Activated CD4-positive, CD25-positive, alpha-beta regulatory T cell treated with anti-CD3 and anti-CD28 coated beads, Interleukin-2, amount 50 U/mL, for 24 hours (primary cell): ENCODE measurements at regions not wholly inside any gene's neighbourhood (a gene's known extent, or its start where the extent isn't known, plus 50 kb on each side); places are given as distances from the start of the nearest gene placed in this dataset.
"Not testable (repeated sequence)": the region's sequence is repeated elsewhere in the genome, so short reads cannot be mapped to it uniquely, and the experiment has no call there.

ENCODE experiments used
- ATAC-seq, 2 donors: fragments of 150-1000 bp; cut with Tn5 transposase; one replicate each; pipeline ENCODE4 v1.10.0; 2021; ENCODE audit warnings: mild to moderate bottlenecking in 1 of 2, moderate library complexity in 1 of 2

GRCh38 chr6:97456070-97456469 lies 173.1 kb upstream of the MMS22L start:
- no peak for ATAC-seq

DNA sequence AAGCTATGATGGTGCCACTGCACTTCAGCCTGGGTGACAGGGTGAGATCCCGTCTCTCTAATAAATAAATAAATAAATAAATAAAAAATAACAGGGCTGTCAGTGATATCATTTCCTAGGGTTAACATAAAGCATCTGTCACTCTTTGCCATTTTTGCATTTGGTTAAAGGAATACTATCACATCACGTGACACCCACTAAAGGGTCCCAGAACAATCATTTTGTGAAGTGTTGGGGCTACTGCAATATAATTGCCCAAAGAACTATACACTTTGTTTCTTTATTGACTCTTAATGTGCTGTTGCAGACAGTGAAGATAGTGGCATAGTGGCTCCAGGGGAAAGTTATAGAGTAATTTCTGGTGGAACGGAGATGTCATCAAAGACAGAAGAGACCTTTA lies 176.5 kb upstream of the MMS22L start:
- ATAC-seq, result no peak

DNA sequence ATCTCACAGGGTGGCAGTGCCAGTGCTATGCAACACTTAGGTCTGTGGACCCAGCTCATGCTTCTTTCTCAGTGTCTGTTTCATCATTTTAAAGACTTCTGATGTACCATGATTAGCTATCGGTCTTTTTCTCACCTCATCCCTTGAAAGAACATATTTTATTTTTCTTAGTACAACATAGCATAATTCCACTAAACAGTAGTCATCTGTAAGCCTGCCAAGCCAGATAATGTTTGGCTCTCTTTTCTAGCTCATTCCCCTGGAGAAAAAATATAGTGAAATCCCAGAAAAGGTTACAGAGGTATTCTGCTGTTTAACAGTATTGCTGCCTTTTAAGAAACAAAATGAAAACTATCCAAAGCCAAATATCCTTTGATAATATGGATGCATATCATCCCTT lies 177.0 kb upstream of the MMS22L start:
- ATAC-seq, result no peak

- no peak for ATAC-seq
Measured at GRCh38 chr6:97460394-97461080, 177.5 kb upstream of the MMS22L start.

DNA sequence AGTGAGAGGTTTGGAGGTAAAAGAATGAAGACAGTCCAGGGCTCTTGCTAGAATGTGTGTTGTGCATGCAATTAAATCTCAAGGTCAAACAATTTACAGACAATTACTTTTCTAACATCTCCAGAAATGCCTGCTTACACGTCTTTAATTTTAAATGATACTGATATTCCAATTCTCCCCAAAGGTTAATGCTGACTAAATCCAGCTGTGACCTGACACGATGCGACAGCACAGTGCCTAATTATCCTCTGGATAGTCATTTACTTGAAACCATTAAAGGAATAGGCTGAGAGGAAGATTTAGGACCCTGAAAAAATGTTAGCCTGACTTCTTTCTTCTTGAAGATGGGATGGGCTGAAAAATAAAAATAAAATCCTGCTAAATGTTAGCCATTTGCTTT lies 178.2 kb upstream of the MMS22L start:
- ATAC-seq, result no peak

- no peak for ATAC-seq
Measured at GRCh38 chr6:97462031-97462430, 179.0 kb upstream of the MMS22L start.

GRCh38 chr6:97462938-97463598 lies 180.1 kb upstream of the MMS22L start:
- ATAC-seq, result no peak

DNA sequence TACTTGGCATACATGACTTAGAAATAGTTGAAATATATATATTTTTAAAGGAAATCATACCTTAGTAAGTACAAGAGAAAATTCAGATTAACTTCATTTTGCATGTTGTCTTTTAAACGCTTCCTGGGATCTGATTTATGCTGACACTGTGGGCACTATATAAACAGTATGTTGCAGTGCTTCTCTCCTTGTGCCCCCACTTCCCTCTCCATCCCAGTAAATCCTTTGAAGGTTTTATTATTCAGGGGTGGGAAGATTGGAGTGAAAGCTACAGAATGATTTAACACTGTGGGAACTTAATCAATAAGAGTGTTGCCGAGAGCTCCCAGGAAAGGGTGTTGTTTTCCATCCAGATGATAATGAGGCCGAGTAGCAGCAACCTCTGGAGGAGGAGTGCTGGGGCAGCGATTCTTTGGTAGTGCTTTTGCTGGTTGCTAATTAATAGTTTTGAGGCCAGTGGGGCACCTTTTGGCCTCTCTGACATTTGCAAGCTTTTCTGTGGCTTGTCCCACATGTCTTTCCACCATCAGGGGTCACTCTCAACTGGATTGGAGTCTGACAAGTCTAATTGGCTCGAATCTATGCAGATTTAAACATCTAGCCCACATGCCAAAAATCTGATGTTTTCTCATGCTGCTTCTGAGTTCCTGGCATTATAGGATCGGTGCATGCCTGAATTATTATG lies 183.0 kb upstream of the MMS22L start:
- no peak for ATAC-seq

GRCh38 chr6:97468981-97469380 lies 186.0 kb upstream of the MMS22L start:
- no peak for ATAC-seq

DNA sequence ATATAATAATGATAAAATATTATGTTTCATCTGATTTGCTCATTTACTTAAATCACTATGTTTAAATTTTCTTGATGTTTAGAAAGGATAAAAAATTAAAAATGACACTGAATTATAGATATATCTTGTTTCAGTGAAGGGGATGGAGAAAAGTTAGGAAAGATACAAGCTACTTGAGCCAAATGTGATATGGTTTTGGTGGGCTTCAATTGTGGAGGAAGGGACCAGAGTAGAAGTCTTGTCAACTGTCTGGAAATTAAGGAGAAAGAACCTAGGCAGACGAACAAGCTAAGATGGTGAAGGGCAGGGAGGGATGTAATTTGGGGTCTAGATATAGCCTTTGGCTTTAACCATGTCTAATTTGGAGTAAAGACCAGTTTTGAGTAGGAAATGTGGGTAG lies 186.4 kb upstream of the MMS22L start:
- no peak for ATAC-seq

- ATAC-seq, result no peak
Measured at GRCh38 chr6:97470322-97470721, 187.3 kb upstream of the MMS22L start.

- ATAC-seq, result no peak
Measured at GRCh38 chr6:97473979-97474378, 191.0 kb upstream of the MMS22L start.

- ATAC-seq, result peak; percentile 72 to 78
Measured at GRCh38 chr6:97497713-97498331, 214.8 kb upstream of the MMS22L start.

DNA sequence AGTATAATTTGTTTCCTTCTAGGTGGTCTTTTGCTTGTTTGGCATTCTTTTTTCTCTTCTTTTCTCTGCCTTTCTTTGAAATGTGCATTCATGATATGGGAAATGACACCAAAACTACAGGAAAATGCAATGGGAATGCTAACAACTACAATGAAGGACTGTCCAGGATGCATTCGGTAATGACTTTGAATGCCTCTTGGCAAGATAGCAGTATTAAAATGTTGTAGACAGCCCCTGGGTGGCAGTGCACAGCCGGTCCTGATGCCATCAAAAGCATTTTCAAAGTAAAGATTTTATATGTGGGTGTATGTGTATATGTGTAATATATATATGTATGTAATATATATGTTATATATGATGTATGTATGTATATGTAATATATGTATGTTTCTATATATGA lies 218.8 kb upstream of the MMS22L start:
- ATAC-seq, result no peak

DNA sequence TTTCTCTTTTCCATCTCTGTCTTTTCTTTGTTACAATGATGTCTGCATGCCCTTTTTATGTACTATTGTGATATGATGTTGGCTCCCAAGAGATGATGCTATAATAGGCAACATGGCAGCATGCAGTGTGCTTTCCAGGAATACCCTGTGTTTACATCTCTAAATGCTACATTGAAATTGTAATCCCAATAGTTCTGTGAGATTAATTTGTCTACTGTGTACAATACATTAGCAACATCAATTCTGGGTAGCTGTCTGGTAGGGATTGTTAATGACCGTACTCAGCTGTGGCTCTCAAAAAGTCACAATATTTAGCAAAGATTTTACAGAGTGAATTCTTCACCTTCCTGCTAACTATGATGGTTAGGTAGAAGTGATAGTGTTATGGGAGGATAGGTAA lies 225.6 kb upstream of the MMS22L start:
- no peak for ATAC-seq

GRCh38 chr6:97513260-97513659 lies 230.2 kb upstream of the MMS22L start:
- ATAC-seq, result not testable (repeated sequence)

GRCh38 chr6:97524811-97525210 lies 241.8 kb upstream of the MMS22L start:
- ATAC-seq, result no peak

DNA sequence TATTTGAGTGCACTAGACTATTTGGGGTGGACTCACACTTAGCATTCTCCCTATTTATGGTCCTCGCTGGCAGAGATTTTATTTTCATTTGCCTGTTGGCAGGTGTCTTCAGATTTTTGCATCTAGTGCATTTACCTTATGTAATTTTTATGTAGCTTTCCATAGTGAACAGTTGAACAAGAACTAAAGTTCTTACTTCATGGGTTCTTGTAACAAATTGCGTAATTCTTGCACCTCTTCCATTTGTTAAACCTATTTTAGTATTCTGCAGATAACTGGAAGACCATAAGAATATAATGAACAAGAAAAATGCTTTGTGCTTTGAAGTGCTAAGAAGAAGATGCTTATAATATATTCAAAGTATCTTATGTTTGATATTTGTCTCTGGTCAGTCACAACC lies 252.8 kb upstream of the MMS22L start:
- ATAC-seq, result no peak

- ATAC-seq, result no peak
Measured at GRCh38 chr6:97548354-97548753, 265.3 kb upstream of the MMS22L start.

DNA sequence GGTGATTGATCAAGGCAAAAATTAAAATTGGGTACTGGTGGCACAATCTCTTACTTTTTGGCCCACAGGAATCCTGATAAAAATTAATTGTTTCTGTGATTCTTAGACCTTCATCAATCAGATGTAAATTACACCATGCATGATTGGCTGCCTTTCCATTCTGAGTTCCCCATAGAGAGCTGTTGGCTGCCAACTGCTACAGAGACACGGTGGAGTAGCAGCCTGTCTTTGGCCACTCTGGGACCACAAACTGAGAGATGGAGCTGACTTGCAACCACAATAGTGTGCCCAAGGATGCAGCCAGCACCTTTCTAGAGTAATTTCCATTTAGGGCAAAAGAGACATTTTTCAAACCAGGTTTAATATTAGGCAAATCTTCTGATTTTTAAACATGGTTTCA lies 274.3 kb upstream of the MMS22L start:
- no peak for ATAC-seq

GRCh38 chr6:97563529-97563928 lies 280.5 kb upstream of the MMS22L start:
- no peak for ATAC-seq

GRCh38 chr6:97572943-97573342 lies 289.9 kb upstream of the MMS22L start:
- ATAC-seq, result no peak

DNA sequence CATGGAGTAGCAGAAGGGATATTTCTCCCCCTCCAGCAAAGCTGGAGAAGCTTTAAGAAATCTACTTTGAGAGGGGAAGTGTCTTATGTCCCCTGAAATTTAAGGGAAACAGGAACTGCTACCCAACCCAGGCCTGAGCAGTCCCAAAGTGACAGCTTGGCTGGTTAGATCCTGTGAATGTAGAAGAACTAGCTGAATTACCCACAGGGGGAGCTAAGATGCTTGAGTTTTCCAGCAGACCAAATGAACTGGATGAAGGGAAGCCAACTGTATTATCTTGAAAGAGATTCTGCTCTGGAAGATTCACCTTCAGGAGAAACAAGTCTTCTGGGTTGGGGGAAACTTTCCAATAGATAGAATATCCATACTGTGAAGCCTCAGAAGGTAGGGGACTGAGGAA lies 303.3 kb upstream of the MMS22L start:
- no peak for ATAC-seq

DNA sequence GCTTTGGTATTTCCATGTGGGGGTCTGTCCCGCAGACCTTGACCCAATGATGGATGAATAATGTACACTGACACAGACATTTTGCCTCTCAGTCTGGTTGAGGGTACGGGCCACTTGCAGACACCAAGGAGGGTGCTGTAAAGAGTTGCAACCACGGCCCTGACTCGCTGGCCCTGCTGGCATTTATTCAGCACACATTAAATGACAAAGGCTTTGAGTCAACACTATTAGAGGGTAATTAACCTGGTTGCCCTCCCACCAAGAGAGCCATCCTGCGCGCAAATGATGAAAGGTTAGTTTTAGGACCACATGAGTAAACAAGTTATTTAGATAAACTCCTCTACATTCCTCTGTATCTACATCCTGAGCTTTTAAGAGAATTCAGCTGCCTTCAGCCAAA lies 308.9 kb upstream of the MMS22L start:
- no peak for ATAC-seq
